ENCODE measurements at regions not wholly inside any gene's neighbourhood (a gene's known extent, or its start where the extent isn't known, plus 50 kb on each side); places are given as distances from the start of the nearest gene placed in this dataset.
"Not testable (repeated sequence)": the region's sequence is repeated elsewhere in the genome, so short reads cannot be mapped to it uniquely, and the experiment has no call there.

- WGBS (ENCODE audit: insufficient coverage): 84% methylated on average over 4 of the region's 10 CpGs
- H3K4me1 Mint-ChIP-seq: no peaks in the 10 kb centered on the region
- Histone ChIP-seq H3K4me1 (ENCODE audit: control insufficient read depth in 1 of 2, extremely low read depth in 1 of 2, insufficient read depth in 2 of 2, low read length in 2 of 2) (no peaks in the 10 kb centered on the region), H3K4me3 (ENCODE audit: control insufficient read depth in 1 of 2, extremely low read depth in 1 of 2, low read length in 1 of 2) (no peak overlapping the region), H3K27ac (ENCODE audit: low read length) (no peak overlapping the region), H3K27me3 (replicated peaks in 1 of 2; ENCODE audit: control insufficient read depth in 2 of 2, extremely low read depth in 1 of 2, insufficient read depth in 2 of 2, low read length in 1 of 2) (peaks cover 0 to 17% of the 10 kb centered on the region in 2 experiments), H3K36me3 (ENCODE audit: control insufficient read depth in 2 of 2, extremely low read depth in 1 of 2, insufficient read depth in 1 of 2, low read length in 1 of 2) (no peaks in the 10 kb centered on the region), H3K9me3 (no peaks in the 10 kb centered on the region)
- ChIA-PET POLR2A (no interaction called here), CTCF (no interaction called here)
- H3K27me3 Mint-ChIP-seq: peaks cover 0 to 4% of the 10 kb centered on the region in 2 donors
- no peak overlapping the region for H3K4me3 Mint-ChIP-seq
- H3K27ac Mint-ChIP-seq: no peak overlapping the region
- DNase-seq (no peak), ATAC-seq (replicated peaks in 1 of 4) (no peak)
- H3K9me3 Mint-ChIP-seq: no peaks in the 10 kb centered on the region
- no peaks in the 10 kb centered on the region for H3K36me3 Mint-ChIP-seq
These were observed 114.4 kb downstream of the ZNF664 start for GRCh38 chr12:124087266-124088051.

- Mint-ChIP-seq H3K4me3 (no peak overlapping the region), H3K4me1 (no peaks in the 10 kb centered on the region), H3K27ac (no peak overlapping the region), H3K27me3 (peaks cover 0 to 4% of the 10 kb centered on the region in 2 donors), H3K9me3 (no peaks in the 10 kb centered on the region), H3K36me3 (no peaks in the 10 kb centered on the region)
- ATAC-seq (replicated peaks in 1 of 4) (no peak), DNase-seq (no peak)
- no peak overlapping the region for H3K4me3 ChIP-seq (ENCODE audit: control insufficient read depth in 1 of 2, extremely low read depth in 1 of 2, low read length in 1 of 2)
- WGBS (ENCODE audit: insufficient coverage): 85% methylated on average over 10 of the region's 16 CpGs
- H3K36me3 ChIP-seq (ENCODE audit: control insufficient read depth in 2 of 2, extremely low read depth in 1 of 2, insufficient read depth in 1 of 2, low read length in 1 of 2): no peaks in the 10 kb centered on the region
- POLR2A ChIA-PET: no interaction called here
- no peak overlapping the region for H3K27ac ChIP-seq (ENCODE audit: low read length)
- H3K9me3 ChIP-seq: no peaks in the 10 kb centered on the region
- CTCF ChIA-PET: no interaction called here
- H3K4me1 ChIP-seq (ENCODE audit: control insufficient read depth in 1 of 2, extremely low read depth in 1 of 2, insufficient read depth in 2 of 2, low read length in 2 of 2): no peaks in the 10 kb centered on the region
- H3K27me3 ChIP-seq (replicated peaks in 1 of 2; ENCODE audit: control insufficient read depth in 2 of 2, extremely low read depth in 1 of 2, insufficient read depth in 2 of 2, low read length in 1 of 2): peaks cover 0 to 17% of the 10 kb centered on the region in 2 experiments
These were observed 115.3 kb downstream of the ZNF664 start for GRCh38 chr12:124088217-124088907.

GRCh38 chr12:124089181-124089914 lies 116.3 kb downstream of the ZNF664 start:
- H3K27ac ChIP-seq (ENCODE audit: low read length); H3K36me3 Mint-ChIP-seq; ATAC-seq (replicated peaks in 1 of 4); H3K27me3 Mint-ChIP-seq; H3K36me3 ChIP-seq (ENCODE audit: control insufficient read depth in 2 of 2, extremely low read depth in 1 of 2, insufficient read depth in 1 of 2, low read length in 1 of 2); DNase-seq; H3K4me3 Mint-ChIP-seq; H3K4me3 ChIP-seq (ENCODE audit: control insufficient read depth in 1 of 2, extremely low read depth in 1 of 2, low read length in 1 of 2); H3K4me1 ChIP-seq (ENCODE audit: control insufficient read depth in 1 of 2, extremely low read depth in 1 of 2, insufficient read depth in 2 of 2, low read length in 2 of 2); POLR2A ChIA-PET; H3K9me3 Mint-ChIP-seq; H3K27ac Mint-ChIP-seq; H3K9me3 ChIP-seq; H3K4me1 Mint-ChIP-seq; CTCF ChIA-PET: not testable (repeated sequence)
- WGBS (ENCODE audit: insufficient coverage): no CpG with 5 or more reads among the region's 11 CpGs
- peaks cover 0 to 17% of the 10 kb centered on the region in 2 experiments for H3K27me3 ChIP-seq (replicated peaks in 1 of 2; ENCODE audit: control insufficient read depth in 2 of 2, extremely low read depth in 1 of 2, insufficient read depth in 2 of 2, low read length in 1 of 2)

GRCh38 chr12:124091835-124092234 lies 118.8 kb downstream of the ZNF664 start:
- ChIA-PET CTCF (no interaction called here), POLR2A (no interaction called here)
- Histone ChIP-seq H3K27me3 (replicated peaks in 1 of 2; ENCODE audit: control insufficient read depth in 2 of 2, extremely low read depth in 1 of 2, insufficient read depth in 2 of 2, low read length in 1 of 2) (peaks cover 0 to 7% of the 10 kb centered on the region in 2 experiments), H3K4me3 (ENCODE audit: control insufficient read depth in 1 of 2, extremely low read depth in 1 of 2, low read length in 1 of 2) (no peak overlapping the region), H3K9me3 (no peaks in the 10 kb centered on the region), H3K4me1 (ENCODE audit: control insufficient read depth in 1 of 2, extremely low read depth in 1 of 2, insufficient read depth in 2 of 2, low read length in 2 of 2) (no peaks in the 10 kb centered on the region), H3K27ac (ENCODE audit: low read length) (no peak overlapping the region), H3K36me3 (ENCODE audit: control insufficient read depth in 2 of 2, extremely low read depth in 1 of 2, insufficient read depth in 1 of 2, low read length in 1 of 2) (no peaks in the 10 kb centered on the region)
- H3K27me3 Mint-ChIP-seq: peaks cover 4 to 5% of the 10 kb centered on the region in 2 donors
- H3K27ac Mint-ChIP-seq: no peak overlapping the region
- no peak overlapping the region for H3K4me3 Mint-ChIP-seq
- no peaks in the 10 kb centered on the region for H3K9me3 Mint-ChIP-seq
- H3K4me1 Mint-ChIP-seq: no peaks in the 10 kb centered on the region
- ATAC-seq (replicated peaks in 1 of 4) (no peak), DNase-seq (no peak)
- no peaks in the 10 kb centered on the region for H3K36me3 Mint-ChIP-seq
- WGBS (ENCODE audit: insufficient coverage): 67% methylated on average over 1 of the region's 3 CpGs

- H3K27ac Mint-ChIP-seq; H3K27me3 Mint-ChIP-seq; DNase-seq; H3K36me3 Mint-ChIP-seq; POLR2A ChIA-PET; ATAC-seq (replicated peaks in 1 of 4); CTCF ChIA-PET; H3K4me3 Mint-ChIP-seq; H3K9me3 ChIP-seq; H3K36me3 ChIP-seq (ENCODE audit: control insufficient read depth in 2 of 2, extremely low read depth in 1 of 2, insufficient read depth in 1 of 2, low read length in 1 of 2); H3K27ac ChIP-seq (ENCODE audit: low read length); H3K4me3 ChIP-seq (ENCODE audit: control insufficient read depth in 1 of 2, extremely low read depth in 1 of 2, low read length in 1 of 2); H3K4me1 ChIP-seq (ENCODE audit: control insufficient read depth in 1 of 2, extremely low read depth in 1 of 2, insufficient read depth in 2 of 2, low read length in 2 of 2); H3K4me1 Mint-ChIP-seq; H3K9me3 Mint-ChIP-seq: not testable (repeated sequence)
- H3K27me3 ChIP-seq (replicated peaks in 1 of 2; ENCODE audit: control insufficient read depth in 2 of 2, extremely low read depth in 1 of 2, insufficient read depth in 2 of 2, low read length in 1 of 2): peaks cover 0 to 10% of the 10 kb centered on the region in 2 experiments
These were observed 119.5 kb downstream of the ZNF664 start for GRCh38 chr12:124092532-124092931.

GRCh38 chr12:124093297-124093696 lies 120.3 kb downstream of the ZNF664 start:
- Histone ChIP-seq H3K27ac (ENCODE audit: low read length) (no peak overlapping the region), H3K4me3 (ENCODE audit: control insufficient read depth in 1 of 2, extremely low read depth in 1 of 2, low read length in 1 of 2) (no peak overlapping the region), H3K36me3 (ENCODE audit: control insufficient read depth in 2 of 2, extremely low read depth in 1 of 2, insufficient read depth in 1 of 2, low read length in 1 of 2) (no peaks in the 10 kb centered on the region), H3K9me3 (no peaks in the 10 kb centered on the region), H3K4me1 (ENCODE audit: control insufficient read depth in 1 of 2, extremely low read depth in 1 of 2, insufficient read depth in 2 of 2, low read length in 2 of 2) (no peaks in the 10 kb centered on the region), H3K27me3 (replicated peaks in 1 of 2; ENCODE audit: control insufficient read depth in 2 of 2, extremely low read depth in 1 of 2, insufficient read depth in 2 of 2, low read length in 1 of 2) (peaks cover 0 to 16% of the 10 kb centered on the region in 2 experiments)
- Mint-ChIP-seq H3K4me1 (no peaks in the 10 kb centered on the region), H3K27ac (no peak overlapping the region), H3K27me3 (peaks cover 4 to 10% of the 10 kb centered on the region in 2 donors), H3K36me3 (no peaks in the 10 kb centered on the region), H3K4me3 (no peak overlapping the region), H3K9me3 (no peaks in the 10 kb centered on the region)
- ATAC-seq (replicated peaks in 1 of 4): no peak
- CTCF ChIA-PET: no interaction called here
- no peak for DNase-seq
- POLR2A ChIA-PET: no interaction called here

All from T-cell (primary cell).